NT2/D1 (cell line): ENCODE measurements at regions not wholly inside any gene's neighbourhood (a gene's known extent, or its start where the extent isn't known, plus 50 kb on each side); places are given as distances from the start of the nearest gene placed in this dataset.

ENCODE experiments used
- SUZ12 ChIP-seq: IDR thresholded peaks from 2 replicates; pipeline ENCODE4 v1.6.1; 2011; ENCODE audit not compliant: insufficient read length, insufficient read depth; ENCODE audit errors: extremely low read depth
- YY1 ChIP-seq: IDR thresholded peaks from 2 replicates; pipeline ENCODE4 v1.6.1; 2011; ENCODE audit not compliant: insufficient read length, insufficient read depth
- ZNF274 ChIP-seq: IDR thresholded peaks from 2 replicates; pipeline ENCODE4 v1.6.1; 2011; ENCODE audit warnings: mild to moderate bottlenecking, low read depth, low read length

DNA sequence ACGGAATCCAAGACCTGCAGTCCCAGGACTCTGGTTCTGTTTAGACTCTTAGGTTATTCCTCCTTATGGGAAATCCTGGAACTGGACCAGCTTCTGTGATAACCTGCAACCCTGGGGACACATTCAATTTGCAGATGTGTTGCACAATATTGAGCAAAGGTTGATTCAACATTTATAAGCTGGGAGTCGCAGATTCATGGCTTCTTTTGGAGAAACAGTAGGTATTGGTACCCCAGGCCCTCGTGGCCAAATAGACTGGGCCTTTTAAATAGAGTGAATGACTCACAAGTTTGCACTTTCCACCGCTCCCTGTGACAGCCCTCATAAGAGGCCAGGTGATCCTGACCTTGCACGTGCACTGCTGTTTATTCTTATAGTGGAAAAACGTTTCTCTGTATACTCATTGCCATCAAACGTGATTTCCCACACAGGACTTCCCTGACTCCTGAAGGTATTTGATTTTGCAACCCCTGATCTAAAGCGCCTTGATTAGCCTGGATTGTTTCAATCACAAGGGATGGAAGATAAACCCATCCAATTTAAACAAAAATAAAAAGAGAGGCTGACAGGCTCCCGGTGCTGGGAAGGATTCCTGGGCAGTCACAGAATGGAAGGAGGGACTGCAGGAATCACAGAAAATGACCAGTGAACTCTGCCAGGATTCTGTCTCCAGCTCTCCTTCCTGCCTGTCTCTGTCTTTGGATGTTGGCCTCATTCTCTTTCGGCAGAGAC, 98.0 kb downstream of the VCPKMT start:
- TF ChIP-seq YY1 (no peak), SUZ12 (no peak), ZNF274 (no peak)
